ENCODE measurements at regions not wholly inside any gene's neighbourhood (a gene's known extent, or its start where the extent isn't known, plus 50 kb on each side); places are given as distances from the start of the nearest gene placed in this dataset.

GRCh38 chr5:10839916-10840599 lies 79.0 kb upstream of the DAP start:
- ChIA-PET CTCF (interaction anchor here (1.9 kb wide), 1 partner anchor 17 kb away, joined by 14 read pairs; no protein-coding TSS in a partner anchor), POLR2A (no interaction called here)
- Histone ChIP-seq H3K4me3 (ENCODE audit: low read depth, low read length) (no peak overlapping the region), H3K27ac (ENCODE audit: low read depth, low read length) (no peak overlapping the region), H3K27me3 (ENCODE audit: control insufficient read depth, insufficient read depth, low read length) (no peaks in the 10 kb centered on the region), H3K9me3 (ENCODE audit: control insufficient read depth, insufficient read depth, low read length) (peaks cover 3% of the 10 kb centered on the region; the same call in 1 of the 2 replicates)
- no peak for TF ChIP-seq CTCF (IDR thresholded peaks at IDR 0.05; ENCODE audit: low read depth, low read length)
- no peak for DNase-seq (ENCODE audit: low read depth, low spot score)

DNA sequence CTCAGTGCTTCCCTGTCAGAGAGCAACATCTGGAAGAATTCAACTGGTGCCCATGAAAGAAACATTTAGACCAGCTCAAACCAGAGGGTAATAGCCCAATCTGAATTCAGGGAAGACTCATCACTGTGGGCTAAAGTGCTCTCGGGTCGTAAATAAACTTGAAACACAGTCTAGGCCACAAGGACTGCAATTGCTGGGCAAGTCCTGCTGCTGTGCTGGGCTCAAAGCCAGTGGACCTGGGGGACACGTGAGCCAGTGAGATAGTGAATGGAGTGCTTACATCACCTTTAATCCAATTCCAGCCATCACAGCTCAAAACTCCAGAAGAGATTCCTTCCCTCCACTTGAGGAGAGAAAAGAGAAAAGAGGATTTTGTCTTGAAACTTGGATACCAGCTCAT lies 78.1 kb upstream of the DAP start:
- no peak for DNase-seq (ENCODE audit: low read depth, low spot score)
- CTCF ChIA-PET = interaction anchor here (1.9 kb wide), 1 partner anchor 18 kb away, joined by 14 read pairs; no protein-coding TSS in a partner anchor
- no peak overlapping the region for H3K4me3 ChIP-seq (ENCODE audit: low read depth, low read length)
- POLR2A ChIA-PET = no interaction called here
- H3K27me3 ChIP-seq (ENCODE audit: control insufficient read depth, insufficient read depth, low read length) = no peaks in the 10 kb centered on the region
- TF ChIP-seq CTCF (IDR thresholded peaks at IDR 0.05; ENCODE audit: low read depth, low read length) = no peak
- no peak overlapping the region for H3K27ac ChIP-seq (ENCODE audit: low read depth, low read length)
- peaks cover 3% of the 10 kb centered on the region; the same call in 1 of the 2 replicates for H3K9me3 ChIP-seq (ENCODE audit: control insufficient read depth, insufficient read depth, low read length)

DNA sequence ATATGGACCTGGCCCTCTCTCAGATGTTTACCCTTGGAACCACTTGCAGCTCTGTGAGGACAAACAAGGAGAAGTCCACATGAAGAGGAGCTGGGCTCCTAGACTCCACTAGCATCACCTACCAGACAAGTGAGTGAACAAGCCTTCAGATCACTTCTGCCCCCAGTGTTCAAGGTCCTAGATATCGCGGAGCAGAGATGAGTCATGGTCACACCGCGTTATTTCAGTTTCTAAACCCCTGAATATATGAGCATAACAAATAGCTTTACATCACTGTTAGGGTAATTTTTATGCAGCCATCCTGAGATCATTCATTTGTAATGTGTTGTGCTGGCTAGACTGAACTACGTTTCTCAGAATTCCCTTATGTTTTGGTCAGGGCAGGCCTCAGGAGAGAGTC lies 77.0 kb upstream of the DAP start:
- no peak overlapping the region for H3K27ac ChIP-seq (ENCODE audit: low read depth, low read length)

DNA sequence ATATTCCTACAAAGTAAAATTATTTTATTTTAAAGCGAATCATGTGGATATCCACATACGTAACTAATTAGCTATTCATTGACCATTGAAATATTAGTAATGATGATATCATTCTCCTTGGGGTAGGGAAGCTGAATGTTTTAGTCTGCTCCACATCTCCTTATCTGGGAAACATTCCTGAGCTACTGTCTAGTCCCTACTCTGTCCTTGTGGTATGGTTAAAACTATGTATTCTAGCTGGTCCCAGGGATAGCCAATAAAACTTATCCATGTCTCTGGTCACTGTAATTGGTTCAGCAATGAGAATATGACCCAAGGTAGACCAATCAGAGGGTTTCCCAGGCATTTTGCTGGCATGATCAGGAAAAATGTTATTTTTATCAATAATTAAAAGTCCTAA lies 76.0 kb upstream of the DAP start:
- Histone ChIP-seq H3K27me3 (ENCODE audit: control insufficient read depth, insufficient read depth, low read length) (no peaks in the 10 kb centered on the region), H3K27ac (ENCODE audit: low read depth, low read length) (no peak overlapping the region), H3K9me3 (ENCODE audit: control insufficient read depth, insufficient read depth, low read length) (no peaks in the 10 kb centered on the region), H3K4me3 (ENCODE audit: low read depth, low read length) (no peak overlapping the region)
- POLR2A ChIA-PET = no interaction called here
- TF ChIP-seq CTCF (IDR thresholded peaks at IDR 0.05; ENCODE audit: low read depth, low read length) = no peak
- DNase-seq (ENCODE audit: low read depth, low spot score) = no peak
- CTCF ChIA-PET = interaction anchor here (0.6 to 1.9 kb wide), 2 partner anchors 11 to 20 kb away, joined by 3 to 10 read pairs; no protein-coding TSS in a partner anchor

More for the DNA sequence above, 77.0 kb upstream of the DAP start:
- H3K9me3 ChIP-seq (ENCODE audit: control insufficient read depth, insufficient read depth, low read length) = no peaks in the 10 kb centered on the region
- no peak for TF ChIP-seq CTCF (IDR thresholded peaks at IDR 0.05; ENCODE audit: low read depth, low read length)
- ChIA-PET CTCF (interaction anchor here (1.0 to 1.9 kb wide), 2 partner anchors 19 to 136 kb away, joined by 3 to 14 read pairs; no protein-coding TSS in a partner anchor), POLR2A (interaction anchor here (0.6 kb wide), 1 partner anchor 270 kb away, joined by 5 read pairs; no protein-coding TSS in a partner anchor)
- no peak overlapping the region for H3K4me3 ChIP-seq (ENCODE audit: low read depth, low read length)
- no peak for DNase-seq (ENCODE audit: low read depth, low spot score)
- H3K27me3 ChIP-seq (ENCODE audit: control insufficient read depth, insufficient read depth, low read length) = no peaks in the 10 kb centered on the region

- DNase-seq (ENCODE audit: low read depth, low spot score) = no peak
- H3K4me3 ChIP-seq (ENCODE audit: low read depth, low read length) = no peak overlapping the region
- H3K9me3 ChIP-seq (ENCODE audit: control insufficient read depth, insufficient read depth, low read length) = no peaks in the 10 kb centered on the region
- TF ChIP-seq CTCF (IDR thresholded peaks at IDR 0.05; ENCODE audit: low read depth, low read length) = no peak
- no peaks in the 10 kb centered on the region for H3K27me3 ChIP-seq (ENCODE audit: control insufficient read depth, insufficient read depth, low read length)
- no peak overlapping the region for H3K27ac ChIP-seq (ENCODE audit: low read depth, low read length)
- CTCF ChIA-PET = interaction anchor here (1.7 kb wide), 1 partner anchor 22 kb away, joined by 6 read pairs; no protein-coding TSS in a partner anchor
- POLR2A ChIA-PET = no interaction called here
These were observed 73.7 kb upstream of the DAP start for GRCh38 chr5:10834695-10835094.

Data from AG04450 (cell line).